RWPE1 (cell line): ENCODE measurements at regions not wholly inside any gene's neighbourhood (a gene's known extent, or its start where the extent isn't known, plus 50 kb on each side); places are given as distances from the start of the nearest gene placed in this dataset.

Experiments used
- CTCF ChIA-PET: fragments of 350-600 bp; sonication (Branson Sonifier 250); formaldehyde crosslinking; extraction: SDS; loops from one replicate; lab custom pipeline; 2021; lab: Yijun Ruan, JAX
- POLR2A ChIA-PET: fragments of 400-600 bp; formaldehyde crosslinking; extraction: SDS; loops from one replicate; lab custom pipeline; 2020; ENCODE audit warnings: antibody characterized with exemption; ENCODE audit not compliant: low non-redundant PET; lab: Yijun Ruan, JAX
- DNase-seq: peaks from one replicate; pipeline ENCODE4 v3.0.0; 2012; ENCODE audit warnings: low spot score
- H3K27ac ChIP-seq: fragments of 450-650 bp; 2 replicates; pipeline ENCODE4 v1.5.1; 2017
- CTCF ChIP-seq: fragments of 450-650 bp; conservative IDR thresholded peaks from 2 replicates; pipeline ENCODE4 v1.5.1; 2017; ENCODE audit warnings: low read depth, mild to moderate bottlenecking

GRCh38 chr9:2559192-2560152 lies 62.1 kb upstream of the VLDLR start:
- POLR2A ChIA-PET, result no interaction called here

GRCh38 chr9:2560180-2560579 lies 61.4 kb upstream of the VLDLR start:
- no peak for TF ChIP-seq CTCF
- DNase-seq, result no peak
- CTCF ChIA-PET, result no interaction called here
- no peak overlapping the region for H3K27ac ChIP-seq
- POLR2A ChIA-PET, result no interaction called here

More at GRCh38 chr9:2559192-2560152, 62.1 kb upstream of the VLDLR start:
- DNase-seq, result peak; percentile 7
- H3K27ac ChIP-seq, result no peak overlapping the region
- CTCF ChIA-PET, result interaction anchor here (0.7 kb wide), 1 partner anchor 454 kb away, joined by 3 read pairs; no protein-coding TSS in a partner anchor
- no peak for TF ChIP-seq CTCF

DNA sequence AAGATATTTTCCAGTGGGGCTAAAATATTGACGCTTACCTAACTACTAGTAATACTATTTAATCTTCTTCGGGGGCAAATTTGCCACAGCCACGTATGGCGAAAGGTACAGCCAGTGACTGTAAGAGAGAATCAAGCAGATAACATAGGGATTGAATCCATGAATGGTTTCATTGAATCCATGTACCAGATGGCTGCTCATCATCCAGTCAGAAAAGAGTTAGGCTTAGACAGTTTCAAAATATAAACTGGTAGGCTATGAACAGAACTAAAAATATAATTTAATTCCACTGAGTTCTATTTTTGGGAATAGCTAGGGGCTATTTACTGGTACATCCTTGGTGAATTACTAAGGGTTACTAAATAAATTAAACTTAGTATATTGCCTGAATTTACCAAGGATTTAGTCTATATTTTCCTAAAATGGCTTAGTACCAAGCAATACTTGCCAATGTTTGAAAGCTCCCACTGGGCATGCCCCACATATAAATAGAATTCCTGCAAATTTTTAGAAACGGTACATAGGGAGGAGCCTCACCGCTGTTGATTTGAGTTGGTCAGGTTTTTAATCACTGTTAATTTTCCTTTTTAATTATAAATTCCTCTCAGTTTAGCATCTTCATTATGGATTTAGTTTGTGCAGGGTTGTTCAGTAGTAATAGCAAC lies 55.8 kb upstream of the VLDLR start:
- CTCF ChIA-PET, result no interaction called here
- no peak for DNase-seq
- POLR2A ChIA-PET, result no interaction called here
- H3K27ac ChIP-seq, result no peak overlapping the region
- TF ChIP-seq CTCF, result no peak

DNA sequence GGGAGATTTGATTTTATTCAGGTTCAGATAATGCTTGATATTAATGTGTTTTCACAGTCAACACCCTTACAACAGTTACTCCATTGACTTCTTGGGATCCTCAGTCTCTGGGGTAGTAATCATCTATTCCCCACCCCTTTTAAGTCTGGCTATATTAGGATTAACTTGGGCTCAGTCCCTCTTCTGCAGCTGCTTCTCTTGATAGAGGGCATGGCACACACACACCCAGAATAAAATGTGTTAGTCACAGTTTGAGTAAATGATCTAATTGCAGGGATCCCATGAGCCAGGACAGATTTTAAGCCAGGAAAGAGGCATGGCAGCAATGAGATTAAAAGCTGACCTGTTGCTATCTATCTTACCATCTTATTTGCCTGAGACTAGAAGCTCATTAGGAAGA lies 53.7 kb upstream of the VLDLR start:
- CTCF ChIA-PET, result interaction anchor here (0.6 kb wide), 1 partner anchor 195 kb away, joined by 3 read pairs; no protein-coding TSS in a partner anchor
- H3K27ac ChIP-seq, result no peak overlapping the region
- DNase-seq, result no peak
- no peak for TF ChIP-seq CTCF
- POLR2A ChIA-PET, result no interaction called here

DNA sequence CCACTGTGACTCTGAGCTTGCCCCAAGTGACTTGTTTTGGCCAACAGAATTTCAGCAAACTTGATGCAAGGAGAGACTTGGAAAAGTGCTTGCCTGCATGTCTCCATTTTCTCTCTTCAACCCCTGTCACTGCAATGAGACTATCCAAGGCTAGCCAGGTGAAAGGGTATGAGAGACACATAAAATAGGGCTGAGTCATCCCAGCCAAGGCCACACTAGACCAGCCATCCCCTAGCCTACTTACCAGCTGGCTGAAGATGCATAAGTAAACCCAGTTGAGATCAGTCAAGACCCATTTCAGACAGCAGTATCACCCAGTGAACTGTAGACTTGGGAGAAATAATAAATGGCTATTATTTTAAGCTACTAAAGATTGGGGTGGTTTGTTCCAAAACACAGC lies 52.9 kb upstream of the VLDLR start:
- no peak for DNase-seq
- ChIA-PET CTCF (interaction anchor here (0.6 kb wide), 1 partner anchor 194 kb away, joined by 3 read pairs; no protein-coding TSS in a partner anchor), POLR2A (no interaction called here)
- TF ChIP-seq CTCF, result no peak
- H3K27ac ChIP-seq, result no peak overlapping the region
